BE2C (cell line): ENCODE measurements at regions not wholly inside any gene's neighbourhood (a gene's known extent, or its start where the extent isn't known, plus 50 kb on each side); places are given as distances from the start of the nearest gene placed in this dataset.

ENCODE experiments used
- DNase-seq: peaks from one replicate; pipeline ENCODE4 v3.0.0-alpha.2; 2020
- H3K27me3 ChIP-seq: fragments of 250-450 bp; sonication (Bioruptor Pico); 2 replicates; pipeline ENCODE4 v1.5.1; 2020; ENCODE audit warnings: mild to moderate bottlenecking
- H3K36me3 ChIP-seq: fragments of 250-450 bp; sonication (Bioruptor Pico); 2 replicates; pipeline ENCODE4 v1.5.1; 2020; ENCODE audit warnings: mild to moderate bottlenecking
- H3K4me1 ChIP-seq: fragments of 250-450 bp; sonication (Bioruptor Pico); 2 replicates; pipeline ENCODE4 v1.5.1; 2020
- H3K4me3 ChIP-seq: 2 replicates; pipeline ENCODE4 v1.5.1; 2011; ENCODE audit warnings: low read depth, low read length
- H3K9me3 ChIP-seq: fragments of 250-450 bp; sonication (Bioruptor Pico); 2 replicates; pipeline ENCODE4 v1.5.1; 2020
- TF ChIP-seq, protein P1 (sequence below): IDR thresholded peaks from 2 replicates; pipeline ENCODE4 v1.5.1; 2012; ENCODE audit warnings: mild to moderate bottlenecking, low read depth, low read length

GRCh38 chr5:60205071-60205470 is 311.5 kb upstream of the PDE4D start:
- H3K9me3 ChIP-seq, result no peaks in the 10 kb centered on the region
- no peak overlapping the region for H3K4me3 ChIP-seq
- H3K4me1 ChIP-seq, result no peaks in the 10 kb centered on the region
- no peak for DNase-seq
- H3K27me3 ChIP-seq, result no peaks in the 10 kb centered on the region
- H3K36me3 ChIP-seq, result no peaks in the 10 kb centered on the region
- TF ChIP-seq, protein P1, sequence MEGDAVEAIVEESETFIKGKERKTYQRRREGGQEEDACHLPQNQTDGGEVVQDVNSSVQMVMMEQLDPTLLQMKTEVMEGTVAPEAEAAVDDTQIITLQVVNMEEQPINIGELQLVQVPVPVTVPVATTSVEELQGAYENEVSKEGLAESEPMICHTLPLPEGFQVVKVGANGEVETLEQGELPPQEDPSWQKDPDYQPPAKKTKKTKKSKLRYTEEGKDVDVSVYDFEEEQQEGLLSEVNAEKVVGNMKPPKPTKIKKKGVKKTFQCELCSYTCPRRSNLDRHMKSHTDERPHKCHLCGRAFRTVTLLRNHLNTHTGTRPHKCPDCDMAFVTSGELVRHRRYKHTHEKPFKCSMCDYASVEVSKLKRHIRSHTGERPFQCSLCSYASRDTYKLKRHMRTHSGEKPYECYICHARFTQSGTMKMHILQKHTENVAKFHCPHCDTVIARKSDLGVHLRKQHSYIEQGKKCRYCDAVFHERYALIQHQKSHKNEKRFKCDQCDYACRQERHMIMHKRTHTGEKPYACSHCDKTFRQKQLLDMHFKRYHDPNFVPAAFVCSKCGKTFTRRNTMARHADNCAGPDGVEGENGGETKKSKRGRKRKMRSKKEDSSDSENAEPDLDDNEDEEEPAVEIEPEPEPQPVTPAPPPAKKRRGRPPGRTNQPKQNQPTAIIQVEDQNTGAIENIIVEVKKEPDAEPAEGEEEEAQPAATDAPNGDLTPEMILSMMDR, result no peak

GRCh38 chr5:60196385-60197113 is 303.0 kb upstream of the PDE4D start:
- peak; percentile 65 for DNase-seq
- TF ChIP-seq, protein P1, result no peak
- H3K36me3 ChIP-seq, result no peaks in the 10 kb centered on the region
- no peaks in the 10 kb centered on the region for H3K4me1 ChIP-seq
- H3K9me3 ChIP-seq, result no peaks in the 10 kb centered on the region
- no peaks in the 10 kb centered on the region for H3K27me3 ChIP-seq
- no peak overlapping the region for H3K4me3 ChIP-seq

- Histone ChIP-seq H3K36me3 (no peaks in the 10 kb centered on the region), H3K4me1 (no peaks in the 10 kb centered on the region), H3K27me3 (no peaks in the 10 kb centered on the region), H3K4me3 (no peak overlapping the region), H3K9me3 (no peaks in the 10 kb centered on the region)
- TF ChIP-seq, protein P1, result no peak
- no peak for DNase-seq
Measured at GRCh38 chr5:60195551-60195950, 302.0 kb upstream of the PDE4D start.

DNA sequence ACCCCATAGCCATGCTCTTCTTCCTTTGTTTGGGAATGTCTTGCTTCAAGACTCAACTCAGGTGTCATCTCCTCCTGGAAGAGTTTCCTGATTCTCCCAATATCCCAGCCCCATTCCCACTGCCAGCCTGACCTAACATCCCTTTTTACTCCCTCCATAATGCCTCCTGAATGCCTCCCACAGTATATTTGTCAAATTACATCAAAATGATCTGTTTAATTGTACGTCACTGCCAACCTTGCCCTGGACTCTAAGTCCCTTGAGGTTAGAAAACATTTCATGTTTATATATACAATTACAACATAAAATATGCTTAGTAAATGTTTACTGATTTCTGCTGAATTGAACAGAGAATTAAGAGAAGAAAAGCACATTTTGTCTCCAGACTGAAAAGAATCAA is 301.6 kb upstream of the PDE4D start:
- DNase-seq, result no peak
- Histone ChIP-seq H3K4me3 (no peak overlapping the region), H3K4me1 (no peaks in the 10 kb centered on the region), H3K9me3 (no peaks in the 10 kb centered on the region), H3K36me3 (no peaks in the 10 kb centered on the region), H3K27me3 (no peaks in the 10 kb centered on the region; the same call in 1 of the 2 replicates)
- TF ChIP-seq, protein P1, result no peak

GRCh38 chr5:60185231-60186099 is 291.9 kb upstream of the PDE4D start:
- Histone ChIP-seq H3K36me3 (no peaks in the 10 kb centered on the region; the same call in 1 of the 2 replicates), H3K27me3 (peaks cover 6% of the 10 kb centered on the region), H3K4me3 (no peak overlapping the region), H3K9me3 (no peaks in the 10 kb centered on the region; the same call in 1 of the 2 replicates), H3K4me1 (no peaks in the 10 kb centered on the region)
- no peak for DNase-seq
- TF ChIP-seq, protein P1, result no peak
